Esophagus (tissue), 2 donors: ENCODE measurements at regions not wholly inside any gene's neighbourhood (a gene's known extent, or its start where the extent isn't known, plus 50 kb on each side); places are given as distances from the start of the nearest gene placed in this dataset.
"Not testable (repeated sequence)": the region's sequence is repeated elsewhere in the genome, so short reads cannot be mapped to it uniquely, and the experiment has no call there.

ENCODE experiments used
- H3K27ac ChIP-seq, 2 donors: one replicate each; pipeline ENCODE4 v1.5.1; 2013; ENCODE audit warnings: low read depth in 2 of 2, mild to moderate bottlenecking in 2 of 2, inconsistent platforms in 1 of 2, low read length in 1 of 2, moderate library complexity in 1 of 2
- H3K27me3 ChIP-seq, 2 donors: one replicate each; pipeline ENCODE4 v1.6.1; 2013; ENCODE audit warnings: low read length in 2 of 2, control low read depth in 1 of 2, mild to moderate bottlenecking in 1 of 2; ENCODE audit not compliant: insufficient read depth in 2 of 2, control insufficient read depth in 1 of 2
- H3K36me3 ChIP-seq, 2 donors: one replicate each; pipeline ENCODE4 v1.6.1; 2013; ENCODE audit warnings: low read length in 1 of 2; ENCODE audit not compliant: control insufficient read depth in 2 of 2, insufficient read depth in 2 of 2
- H3K4me1 ChIP-seq, 2 donors: one replicate each; pipeline ENCODE4 v1.6.1; 2013; ENCODE audit warnings: low read length in 1 of 2; ENCODE audit not compliant: control insufficient read depth in 2 of 2, insufficient read depth in 2 of 2
- H3K4me3 ChIP-seq, 2 donors: one replicate each; pipeline ENCODE4 v1.5.1; 2013; ENCODE audit warnings: low read length in 2 of 2, mild to moderate bottlenecking in 2 of 2, low read depth in 1 of 2, moderate library complexity in 1 of 2
- H3K9me3 ChIP-seq, 2 donors: one replicate each; pipeline ENCODE4 v1.6.1; 2013; ENCODE audit warnings: mild to moderate bottlenecking in 2 of 2, low read depth in 1 of 2, low read length in 1 of 2, moderate library complexity in 1 of 2; ENCODE audit not compliant: control insufficient read depth in 2 of 2, insufficient read depth in 1 of 2
- WGBS, 2 donors: extraction: QIAGEN DNeasy Blood & Tissue Kit; methylation state at CpG; one replicate each; pipeline ENCODE4 v1.1.7; 2013; 5-methylcytosine and 5-hydroxymethylcytosine counted together
- donor health status: healthy with polysubstance abuse.
- donor health status: Bipolar disorder and iron deficiency.

GRCh38 chr9:97220894-97221477, 86.5 kb upstream of the CCDC180 start:
- Histone ChIP-seq H3K4me3 (peak overlapping the region; percentile 30 to 34), H3K27me3 (peaks cover 0 to 5% of the 10 kb centered on the region in 2 donors), H3K27ac (no peak overlapping the region), H3K36me3 (no peaks in the 10 kb centered on the region), H3K4me1 (peaks cover 0 to 4% of the 10 kb centered on the region in 2 donors), H3K9me3 (no peaks in the 10 kb centered on the region)
- 6 to 7% methylated on average over 44 of the region's 44 CpGs for WGBS, 2 donors

GRCh38 chr9:97220396-97220795, 87.1 kb upstream of the CCDC180 start:
- not testable (repeated sequence) for H3K4me1 ChIP-seq, H3K27ac ChIP-seq, H3K36me3 ChIP-seq, H3K4me3 ChIP-seq, H3K9me3 ChIP-seq, H3K27me3 ChIP-seq
- WGBS, 2 donors, result 40 to 41% methylated on average over 3 of the region's 3 CpGs

DNA sequence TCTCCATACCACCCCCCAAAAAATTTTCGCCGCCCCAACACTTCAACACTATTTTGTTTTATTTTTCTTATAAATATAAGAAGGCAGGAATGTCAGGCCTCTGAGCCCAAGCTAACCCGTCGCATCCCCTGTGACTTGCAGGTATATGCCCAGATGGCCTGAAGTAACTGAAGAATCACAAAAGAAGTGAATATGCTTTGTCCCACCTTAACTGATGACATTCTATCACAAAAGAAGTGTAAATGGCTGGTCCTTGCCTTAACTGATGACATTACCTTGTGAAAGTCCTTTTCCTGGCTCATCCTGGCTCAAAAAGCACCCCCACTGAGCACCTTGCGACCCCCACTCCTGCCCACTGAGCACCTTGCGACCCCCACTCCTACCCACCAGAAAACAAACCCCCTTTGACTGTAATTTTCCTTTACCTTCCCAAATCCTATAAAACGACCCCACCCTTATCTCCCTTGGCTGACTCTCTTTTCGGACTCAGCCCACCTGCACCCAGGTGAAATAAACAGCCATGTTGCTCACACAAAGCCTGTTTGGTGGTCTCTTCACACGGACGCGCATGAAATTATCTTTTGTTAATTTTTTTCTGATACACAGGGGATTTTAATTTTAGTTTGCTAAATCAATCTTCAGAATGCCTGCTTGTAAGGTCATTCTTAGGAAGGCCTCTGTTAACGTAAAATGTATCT, 87.9 kb upstream of the CCDC180 start:
- H3K27me3 ChIP-seq, H3K4me3 ChIP-seq: not testable (repeated sequence)

DNA sequence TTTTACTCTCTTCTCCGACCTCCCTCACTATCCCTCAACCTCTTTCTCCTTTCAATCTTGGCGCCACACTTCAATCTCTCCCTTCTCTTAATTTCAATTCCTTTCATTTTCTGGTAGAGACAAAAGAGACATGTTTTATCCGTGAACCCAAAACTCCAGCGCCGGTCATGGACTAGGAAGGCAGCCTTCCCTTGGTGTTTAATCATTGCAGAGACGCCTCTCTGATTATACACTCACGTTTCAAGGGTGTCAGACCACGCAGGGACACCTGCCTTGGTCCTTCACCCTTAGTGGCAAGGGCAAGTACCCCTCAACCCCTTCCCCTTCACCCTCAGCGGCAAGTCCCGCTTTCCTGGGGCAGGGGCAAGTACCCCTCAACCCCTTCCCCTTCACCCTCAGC, 92.3 kb upstream of the CCDC180 start:
- not testable (repeated sequence) for H3K27ac ChIP-seq, H3K4me3 ChIP-seq, H3K9me3 ChIP-seq, H3K4me1 ChIP-seq, H3K36me3 ChIP-seq, H3K27me3 ChIP-seq
- 76 to 83% methylated on average over 5 to 9 of the region's 10 CpGs for WGBS, 2 donors

More for the DNA sequence above, 87.9 kb upstream of the CCDC180 start:
- H3K9me3 ChIP-seq, H3K36me3 ChIP-seq, H3K4me1 ChIP-seq, H3K27ac ChIP-seq: not testable (repeated sequence)
- 65 to 66% methylated on average over 11 of the region's 12 CpGs for WGBS, 2 donors

DNA sequence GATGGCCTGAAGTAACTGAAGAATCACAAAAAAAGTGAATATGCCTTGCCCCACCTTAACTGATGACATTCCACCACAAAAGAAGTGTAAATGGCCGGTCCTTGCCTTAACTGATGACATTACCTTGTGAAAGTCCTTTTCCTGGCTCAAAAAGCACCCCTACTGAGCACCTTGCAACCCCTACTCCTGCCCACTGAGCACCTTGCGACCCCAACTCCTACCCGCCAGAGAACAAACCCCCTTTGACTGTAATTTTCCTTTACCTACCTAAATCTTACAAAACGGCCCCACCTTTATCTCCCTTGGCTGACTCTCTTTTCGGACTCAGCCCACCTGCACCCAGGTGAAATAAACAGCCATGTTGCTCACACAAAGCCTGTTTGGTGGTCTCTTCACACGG, 92.9 kb upstream of the CCDC180 start:
- not testable (repeated sequence) for H3K9me3 ChIP-seq, H3K4me3 ChIP-seq, H3K27ac ChIP-seq, H3K36me3 ChIP-seq, H3K27me3 ChIP-seq, H3K4me1 ChIP-seq
- 79 to 85% methylated on average over 5 to 6 of the region's 6 CpGs for WGBS, 2 donors

DNA sequence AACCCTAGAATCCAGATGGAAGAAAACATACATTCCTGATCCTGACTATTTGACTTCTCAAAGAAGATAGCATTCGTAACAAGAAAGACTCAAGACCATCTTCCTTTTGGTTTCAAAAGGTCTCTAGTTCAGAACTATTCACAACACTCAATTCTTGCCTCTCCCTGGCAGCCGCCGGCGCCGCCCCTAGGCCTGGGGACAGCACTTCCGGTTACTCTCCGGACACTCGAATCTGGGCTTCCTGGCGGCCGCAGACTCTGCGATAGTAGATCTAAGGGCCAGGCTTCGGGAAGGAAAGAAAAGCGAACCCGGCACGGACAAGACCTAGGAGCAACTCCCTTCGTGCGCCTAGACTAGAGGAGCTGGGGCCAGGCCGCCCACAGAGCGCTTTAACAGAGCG, 107.8 kb upstream of the CCDC180 start:
- H3K4me3 ChIP-seq, H3K27ac ChIP-seq, H3K4me1 ChIP-seq, H3K27me3 ChIP-seq, H3K9me3 ChIP-seq, H3K36me3 ChIP-seq: not testable (repeated sequence)
- WGBS, 2 donors, result 96 to 98% methylated on average over 9 to 17 of the region's 20 CpGs

DNA sequence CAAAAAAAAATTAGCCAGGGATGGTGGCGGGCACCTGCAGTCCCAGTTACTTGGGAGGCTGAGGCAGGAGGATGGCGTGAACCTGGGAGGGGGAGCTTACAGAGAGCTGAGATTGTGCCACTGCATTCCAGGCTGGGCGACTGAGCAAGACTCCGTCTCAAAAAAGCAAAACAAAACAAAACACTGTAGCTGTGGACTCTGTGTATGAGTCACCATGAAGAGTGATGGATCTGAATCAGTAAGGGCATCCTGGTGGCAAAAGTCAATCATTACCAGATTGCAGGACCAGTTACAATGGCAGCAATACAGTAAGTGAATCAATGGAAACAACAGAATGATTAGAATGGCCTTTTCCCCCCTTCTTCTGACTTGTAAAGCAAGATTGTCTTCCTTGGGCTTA, 113.7 kb upstream of the CCDC180 start:
- H3K4me3 ChIP-seq, H3K36me3 ChIP-seq, H3K9me3 ChIP-seq, H3K27me3 ChIP-seq, H3K27ac ChIP-seq, H3K4me1 ChIP-seq: not testable (repeated sequence)
- 78 to 90% methylated on average over 4 of the region's 4 CpGs for WGBS, 2 donors

- H3K4me1 ChIP-seq, result no peaks in the 10 kb centered on the region
- no peaks in the 10 kb centered on the region for H3K36me3 ChIP-seq
- no peak overlapping the region for H3K4me3 ChIP-seq
- H3K9me3 ChIP-seq, result no peaks in the 10 kb centered on the region
- 75 to 80% methylated on average over 3 of the region's 3 CpGs for WGBS, 2 donors
- no peaks in the 10 kb centered on the region for H3K27me3 ChIP-seq
- H3K27ac ChIP-seq, result no peak overlapping the region
Observed at GRCh38 chr9:97188545-97188944, 118.9 kb upstream of the CCDC180 start.

DNA sequence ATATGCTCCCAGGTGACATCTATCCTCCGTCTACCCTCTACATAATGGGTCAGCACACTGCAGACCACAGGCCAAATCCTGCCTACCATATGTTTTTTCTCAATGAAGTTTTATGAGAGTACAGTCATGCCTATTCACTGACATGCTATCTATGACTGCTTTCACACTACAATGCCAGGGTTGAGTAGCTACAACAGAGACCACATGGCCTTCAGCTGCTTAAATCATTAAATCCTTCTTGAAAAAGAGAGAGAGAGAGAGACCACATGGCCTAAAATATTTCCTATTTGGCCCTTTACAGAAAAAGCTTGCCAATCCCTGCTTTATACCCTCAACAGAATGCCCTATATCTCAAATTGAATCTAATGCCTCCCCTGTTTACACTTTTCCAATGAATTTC, 119.8 kb upstream of the CCDC180 start:
- not testable (repeated sequence) for H3K4me1 ChIP-seq, H3K27ac ChIP-seq, H3K4me3 ChIP-seq, H3K9me3 ChIP-seq, H3K27me3 ChIP-seq, H3K36me3 ChIP-seq
- WGBS, 2 donors, result 87 to 93% methylated on average over 1 of the region's 1 CpG

GRCh38 chr9:97186493-97186892, 121.0 kb upstream of the CCDC180 start:
- WGBS, 2 donors, result 82 to 83% methylated on average over 1 of the region's 1 CpG
- Histone ChIP-seq H3K27ac (no peak overlapping the region), H3K36me3 (no peaks in the 10 kb centered on the region), H3K4me1 (no peaks in the 10 kb centered on the region), H3K27me3 (no peaks in the 10 kb centered on the region), H3K4me3 (no peak overlapping the region), H3K9me3 (no peaks in the 10 kb centered on the region)
